ENCODE measurements at regions not wholly inside any gene's neighbourhood (a gene's known extent, or its start where the extent isn't known, plus 50 kb on each side); places are given as distances from the start of the nearest gene placed in this dataset.

GRCh38 chr13:81781471-81781870 is 1440.5 kb upstream of the SPRY2 start:
- 51 to 62% (median 54%) methylated on average over 3 of the region's 3 CpGs for WGBS, 3 donors
- DNase-seq (no peak), ATAC-seq (no peak)
- H3K36me3 ChIP-seq (ENCODE audit: insufficient read depth in 1 of 2, low read depth in 1 of 2): no peaks in the 10 kb centered on the region
- H3K27me3 ChIP-seq (ENCODE audit: insufficient read depth in 3 of 3, low read length in 2 of 3): no peaks in the 10 kb centered on the region
- intact Hi-C loops (cut with DNase I): no loop called here
- H3K27ac ChIP-seq: no peak overlapping the region
- TF ChIP-seq CTCF (IDR thresholded peaks at IDR 0.05): no peak
- no peaks in the 10 kb centered on the region for H3K4me1 ChIP-seq
- no peaks in the 10 kb centered on the region for H3K9me3 ChIP-seq
- H3K4me3 ChIP-seq: no peak overlapping the region

DNA sequence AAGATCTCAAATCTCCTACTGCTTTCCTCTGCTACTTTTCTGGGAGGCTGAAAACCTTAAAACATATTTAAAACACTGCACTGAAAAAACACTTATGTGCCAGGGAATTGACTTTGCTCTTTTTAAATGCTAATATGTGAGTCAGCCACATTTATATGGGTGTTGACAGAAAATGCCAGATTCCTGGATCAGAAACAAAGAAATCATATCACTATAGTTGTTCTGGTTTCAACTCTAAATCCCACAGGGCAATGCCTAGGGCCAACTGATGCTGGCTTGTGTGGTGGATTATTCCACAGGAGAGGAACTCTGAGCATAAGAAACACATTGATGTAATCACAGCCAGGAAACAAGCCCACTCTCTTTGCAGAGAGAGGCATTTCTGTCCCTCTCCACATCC is 1439.0 kb upstream of the SPRY2 start:
- no peak for TF ChIP-seq CTCF (IDR thresholded peaks at IDR 0.05)
- no peaks in the 10 kb centered on the region for H3K9me3 ChIP-seq
- no peak overlapping the region for H3K4me3 ChIP-seq
- no peak overlapping the region for H3K27ac ChIP-seq
- H3K36me3 ChIP-seq (ENCODE audit: insufficient read depth in 1 of 2, low read depth in 1 of 2): no peaks in the 10 kb centered on the region
- no peaks in the 10 kb centered on the region for H3K27me3 ChIP-seq (ENCODE audit: insufficient read depth in 3 of 3, low read length in 2 of 3)
- intact Hi-C loops (cut with DNase I): no loop called here
- ATAC-seq (no peak), DNase-seq (no peak)
- no peaks in the 10 kb centered on the region for H3K4me1 ChIP-seq

GRCh38 chr13:81778350-81778749 is 1437.4 kb upstream of the SPRY2 start:
- Histone ChIP-seq H3K4me1 (no peaks in the 10 kb centered on the region), H3K27me3 (ENCODE audit: insufficient read depth in 3 of 3, low read length in 2 of 3) (no peaks in the 10 kb centered on the region), H3K9me3 (no peaks in the 10 kb centered on the region), H3K27ac (no peak overlapping the region), H3K4me3 (no peak overlapping the region), H3K36me3 (ENCODE audit: insufficient read depth in 1 of 2, low read depth in 1 of 2) (no peaks in the 10 kb centered on the region)
- ATAC-seq: no peak
- 93 to 100% (median 93%) methylated on average over 1 of the region's 1 CpG for WGBS, 3 donors
- TF ChIP-seq CTCF (IDR thresholded peaks at IDR 0.05): no peak
- intact Hi-C loops (cut with DNase I): no loop called here
- no peak for DNase-seq

DNA sequence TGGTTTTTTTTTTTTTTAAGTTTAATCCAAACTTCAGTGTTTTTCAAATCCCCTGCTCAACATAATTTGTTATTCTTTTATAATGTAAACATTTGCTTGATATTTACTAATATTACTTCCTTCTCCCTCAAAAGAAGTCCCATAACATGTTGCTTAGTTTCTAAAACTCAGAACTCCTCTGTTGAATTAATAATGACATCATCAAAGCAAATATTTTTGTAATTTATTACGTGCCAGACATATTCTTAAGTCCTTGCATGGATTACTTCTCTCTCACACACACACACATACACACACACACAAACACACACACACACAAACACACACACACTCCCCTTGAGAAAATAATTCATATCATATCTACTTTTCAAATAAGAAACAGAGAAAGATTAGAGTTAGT is 1432.3 kb upstream of the SPRY2 start:
- intact Hi-C loops (cut with DNase I): no loop called here
- no peak for TF ChIP-seq CTCF (IDR thresholded peaks at IDR 0.05)
- H3K4me1 ChIP-seq: no peaks in the 10 kb centered on the region
- DNase-seq: no peak
- 51 to 69% (median 56%) methylated on average over 1 of the region's 1 CpG for WGBS, 3 donors
- H3K36me3 ChIP-seq (ENCODE audit: insufficient read depth in 1 of 2, low read depth in 1 of 2): no peaks in the 10 kb centered on the region
- H3K9me3 ChIP-seq: no peaks in the 10 kb centered on the region
- H3K4me3 ChIP-seq: no peak overlapping the region
- no peak for ATAC-seq
- no peaks in the 10 kb centered on the region for H3K27me3 ChIP-seq (ENCODE audit: insufficient read depth in 3 of 3, low read length in 2 of 3)
- no peak overlapping the region for H3K27ac ChIP-seq

GRCh38 chr13:81771951-81772350 is 1431.0 kb upstream of the SPRY2 start:
- no peak overlapping the region for H3K4me3 ChIP-seq
- no peak for DNase-seq
- TF ChIP-seq CTCF (IDR thresholded peaks at IDR 0.05): no peak
- H3K36me3 ChIP-seq (ENCODE audit: insufficient read depth in 1 of 2, low read depth in 1 of 2): no peaks in the 10 kb centered on the region
- no peaks in the 10 kb centered on the region for H3K27me3 ChIP-seq (ENCODE audit: insufficient read depth in 3 of 3, low read length in 2 of 3)
- no peaks in the 10 kb centered on the region for H3K9me3 ChIP-seq
- no peak for ATAC-seq
- H3K27ac ChIP-seq: no peak overlapping the region
- intact Hi-C loops (cut with DNase I): no loop called here
- H3K4me1 ChIP-seq: no peaks in the 10 kb centered on the region
- 51 to 59% (median 52%) methylated on average over 2 of the region's 2 CpGs for WGBS, 3 donors
